HEK293 (cell line): ENCODE measurements at regions not wholly inside any gene's neighbourhood (a gene's known extent, or its start where the extent isn't known, plus 50 kb on each side); places are given as distances from the start of the nearest gene placed in this dataset.

Experiments
- MYNN ChIP-seq: fragments of 450-650 bp; formaldehyde crosslinking; IDR thresholded peaks from 2 replicates; pipeline ENCODE4 v1.5.1; 2016; ENCODE audit warnings: missing biosample characterization, missing genetic modification characterization, borderline replicate concordance
- ZBTB7A ChIP-seq: fragments of 450-650 bp; formaldehyde crosslinking; IDR thresholded peaks from 2 replicates; pipeline ENCODE4 v1.5.1; 2016; ENCODE audit warnings: low read depth, missing biosample characterization, missing genetic modification characterization
- ZNF10 ChIP-seq: fragments of 450-650 bp; formaldehyde crosslinking; IDR thresholded peaks from 2 replicates; pipeline ENCODE4 v1.5.1; 2017; ENCODE audit warnings: missing biosample characterization, missing genetic modification characterization
- ZNF133 ChIP-seq: fragments of 450-650 bp; formaldehyde crosslinking; IDR thresholded peaks from 2 replicates; pipeline ENCODE4 v1.5.1; 2016; ENCODE audit warnings: missing biosample characterization, missing genetic modification characterization
- ZNF24 ChIP-seq: fragments of 450-650 bp; formaldehyde crosslinking; IDR thresholded peaks from 2 replicates; pipeline ENCODE4 v1.5.1; 2016; ENCODE audit warnings: missing biosample characterization, missing genetic modification characterization
- ZNF404 ChIP-seq: fragments of 450-650 bp; formaldehyde crosslinking; IDR thresholded peaks from 2 replicates; pipeline ENCODE4 v1.5.1; 2017; ENCODE audit warnings: missing biosample characterization, missing genetic modification characterization
- ZNF423 ChIP-seq: fragments of 450-650 bp; formaldehyde crosslinking; IDR thresholded peaks from 2 replicates; pipeline ENCODE4 v1.5.1; 2016; ENCODE audit warnings: missing biosample characterization, missing genetic modification characterization
- ZNF785 ChIP-seq: fragments of 450-650 bp; formaldehyde crosslinking; IDR thresholded peaks from 2 replicates; pipeline ENCODE4 v1.5.1; 2016; ENCODE audit warnings: missing biosample characterization, missing genetic modification characterization
- TF ChIP-seq, protein P1 (sequence below): fragments of 450-650 bp; formaldehyde crosslinking; IDR thresholded peaks from 2 replicates; pipeline ENCODE4 v1.5.1; 2016; ENCODE audit warnings: missing biosample characterization, missing genetic modification characterization
- TF ChIP-seq, protein P2 (sequence below): fragments of 450-650 bp; formaldehyde crosslinking; IDR thresholded peaks from 2 replicates; pipeline ENCODE4 v1.5.1; 2016; ENCODE audit warnings: missing biosample characterization, missing genetic modification characterization, borderline replicate concordance

DNA sequence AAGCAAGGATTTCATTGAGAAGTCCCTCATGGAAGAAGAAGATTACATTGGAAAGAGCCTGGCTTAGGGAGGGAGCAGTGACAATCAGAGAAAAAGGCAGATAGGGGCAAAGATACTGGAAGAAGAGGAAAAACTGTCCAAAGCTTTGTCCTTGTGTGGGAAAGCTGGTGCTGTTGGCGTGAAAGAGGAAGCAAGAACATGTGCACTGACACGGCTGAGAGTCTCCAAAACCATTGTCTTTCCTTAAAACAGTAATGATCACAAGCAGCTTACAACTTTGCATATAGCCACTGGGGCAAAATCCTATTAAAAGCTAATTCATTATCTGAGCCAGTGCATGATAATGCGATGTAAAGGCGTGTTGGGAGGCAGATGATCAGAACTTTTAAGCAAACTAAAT, 85.1 kb upstream of the ESR1 start:
- no peak for TF ChIP-seq MYNN (tag by site-specific recombination)
- TF ChIP-seq ZNF785: no peak
- TF ChIP-seq ZNF10: no peak
- TF ChIP-seq ZBTB7A (tag by site-specific recombination): no peak
- no peak for TF ChIP-seq ZNF404
- TF ChIP-seq, protein P1, sequence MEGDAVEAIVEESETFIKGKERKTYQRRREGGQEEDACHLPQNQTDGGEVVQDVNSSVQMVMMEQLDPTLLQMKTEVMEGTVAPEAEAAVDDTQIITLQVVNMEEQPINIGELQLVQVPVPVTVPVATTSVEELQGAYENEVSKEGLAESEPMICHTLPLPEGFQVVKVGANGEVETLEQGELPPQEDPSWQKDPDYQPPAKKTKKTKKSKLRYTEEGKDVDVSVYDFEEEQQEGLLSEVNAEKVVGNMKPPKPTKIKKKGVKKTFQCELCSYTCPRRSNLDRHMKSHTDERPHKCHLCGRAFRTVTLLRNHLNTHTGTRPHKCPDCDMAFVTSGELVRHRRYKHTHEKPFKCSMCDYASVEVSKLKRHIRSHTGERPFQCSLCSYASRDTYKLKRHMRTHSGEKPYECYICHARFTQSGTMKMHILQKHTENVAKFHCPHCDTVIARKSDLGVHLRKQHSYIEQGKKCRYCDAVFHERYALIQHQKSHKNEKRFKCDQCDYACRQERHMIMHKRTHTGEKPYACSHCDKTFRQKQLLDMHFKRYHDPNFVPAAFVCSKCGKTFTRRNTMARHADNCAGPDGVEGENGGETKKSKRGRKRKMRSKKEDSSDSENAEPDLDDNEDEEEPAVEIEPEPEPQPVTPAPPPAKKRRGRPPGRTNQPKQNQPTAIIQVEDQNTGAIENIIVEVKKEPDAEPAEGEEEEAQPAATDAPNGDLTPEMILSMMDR (tag by site-specific recombination): no peak
- TF ChIP-seq ZNF133 (tag by site-specific recombination): no peak
- TF ChIP-seq ZNF24 (tag by site-specific recombination): no peak
- no peak for TF ChIP-seq ZNF423 (tag by site-specific recombination)
- TF ChIP-seq, protein P2, sequence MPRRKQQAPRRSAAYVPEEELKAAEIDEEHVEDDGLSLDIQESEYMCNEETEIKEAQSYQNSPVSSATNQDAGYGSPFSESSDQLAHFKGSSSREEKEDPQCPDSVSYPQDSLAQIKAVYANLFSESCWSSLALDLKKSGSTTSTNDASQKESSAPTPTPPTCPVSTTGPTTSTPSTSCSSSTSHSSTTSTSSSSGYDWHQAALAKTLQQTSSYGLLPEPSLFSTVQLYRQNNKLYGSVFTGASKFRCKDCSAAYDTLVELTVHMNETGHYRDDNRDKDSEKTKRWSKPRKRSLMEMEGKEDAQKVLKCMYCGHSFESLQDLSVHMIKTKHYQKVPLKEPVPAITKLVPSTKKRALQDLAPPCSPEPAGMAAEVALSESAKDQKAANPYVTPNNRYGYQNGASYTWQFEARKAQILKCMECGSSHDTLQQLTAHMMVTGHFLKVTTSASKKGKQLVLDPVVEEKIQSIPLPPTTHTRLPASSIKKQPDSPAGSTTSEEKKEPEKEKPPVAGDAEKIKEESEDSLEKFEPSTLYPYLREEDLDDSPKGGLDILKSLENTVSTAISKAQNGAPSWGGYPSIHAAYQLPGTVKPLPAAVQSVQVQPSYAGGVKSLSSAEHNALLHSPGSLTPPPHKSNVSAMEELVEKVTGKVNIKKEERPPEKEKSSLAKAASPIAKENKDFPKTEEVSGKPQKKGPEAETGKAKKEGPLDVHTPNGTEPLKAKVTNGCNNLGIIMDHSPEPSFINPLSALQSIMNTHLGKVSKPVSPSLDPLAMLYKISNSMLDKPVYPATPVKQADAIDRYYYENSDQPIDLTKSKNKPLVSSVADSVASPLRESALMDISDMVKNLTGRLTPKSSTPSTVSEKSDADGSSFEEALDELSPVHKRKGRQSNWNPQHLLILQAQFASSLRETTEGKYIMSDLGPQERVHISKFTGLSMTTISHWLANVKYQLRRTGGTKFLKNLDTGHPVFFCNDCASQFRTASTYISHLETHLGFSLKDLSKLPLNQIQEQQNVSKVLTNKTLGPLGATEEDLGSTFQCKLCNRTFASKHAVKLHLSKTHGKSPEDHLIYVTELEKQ (tag by site-specific recombination): no peak
